GM12878 (cell line): ENCODE measurements at regions not wholly inside any gene's neighbourhood (a gene's known extent, or its start where the extent isn't known, plus 50 kb on each side); places are given as distances from the start of the nearest gene placed in this dataset.

ENCODE experiments used
- BCL11A ChIP-seq: IDR thresholded peaks from 2 replicates; pipeline ENCODE4 v1.6.1; 2011; ENCODE audit warnings: low read depth, low read length
- POLR2AphosphoS5 ChIP-seq: IDR thresholded peaks from 2 replicates; pipeline ENCODE4 v1.6.1; 2011; ENCODE audit warnings: mild to moderate bottlenecking, low read length, inconsistent platforms

- no peak for TF ChIP-seq BCL11A
- no peak for TF ChIP-seq POLR2AphosphoS5
Measured at GRCh38 chr13:76516013-76516412, 370.2 kb downstream of the KCTD12 start.
